K562 (cell line): ENCODE measurements at regions not wholly inside any gene's neighbourhood (a gene's known extent, or its start where the extent isn't known, plus 50 kb on each side); places are given as distances from the start of the nearest gene placed in this dataset.

Experiments used
- ATAC-seq: fragments of 200-7000 bp; cut with Tn5 transposase; 3 replicates; pipeline ENCODE4 v1.9.1; 2020; ENCODE audit warnings: moderate library complexity
- BruUV-seq: library from RNA; stranded (reverse); fragments of 400-500 nt; replicated peaks from 2 replicates; lab custom pipeline; 2021; lab: Mats Ljungman, UMichigan
- CTCF ChIA-PET: fragments of 300-600 bp; formaldehyde crosslinking; extraction: SDS; loops from one replicate; lab custom pipeline; 2021; ENCODE audit warnings: low intra/inter-chr PET ratio; lab: Yijun Ruan, JAX
- POLR2A ChIA-PET: fragments of 300-600, 350-650 bp; sonication (Branson Sonifier 250); formaldehyde crosslinking; extraction: SDS; loops from one replicate; lab custom pipeline; 2021; ENCODE audit warnings: antibody characterized with exemption, inconsistent platforms; lab: Yijun Ruan, JAX
- DNase-seq, 4 experiments: peaks; one replicate each; pipeline versions ENCODE4 v3.0.0 to v3.0.0-alpha.2; 2011 to 2018; ENCODE audit warnings: low spot score in 3 of 4, mixed read lengths in 3 of 4; ENCODE audit errors: extremely low read depth in 1 of 4
- FAIRE-seq: peaks from 2 replicates; lab custom pipeline; 2011; peaks lifted over from hg19 to GRCh38; lab: Jason Lieb, UNC
- H2AFZ ChIP-seq: 2 replicates; pipeline ENCODE4 v1.6.0; 2011; ENCODE audit warnings: low read depth, low read length, control low read depth, inconsistent platforms
- H3K27ac ChIP-seq: fragments of 200-600 bp; 3 replicates; pipeline ENCODE4 v1.8.0; 2011; ENCODE audit warnings: low read depth, mild to moderate bottlenecking, control low read depth, inconsistent platforms, low read length, moderate library complexity, mixed read lengths; ENCODE audit errors: extremely low read depth
- H3K27me3 ChIP-seq, 2 experiments: fragments of 300-600 bp in 1 of 2; 2 replicates in 1 of 2; 3 replicates in 1 of 2; pipeline versions ENCODE4 v1.6.0 to v1.8.0; 2011; ENCODE audit warnings: inconsistent platforms in 2 of 2, low read length in 2 of 2, mild to moderate bottlenecking in 1 of 2, mixed read lengths in 1 of 2, moderate library complexity in 1 of 2; ENCODE audit not compliant: control insufficient read depth in 2 of 2, insufficient read depth in 2 of 2
- H3K36me3 ChIP-seq: fragments of 300-600 bp; 3 replicates; pipeline ENCODE4 v1.8.0; 2011; ENCODE audit warnings: mild to moderate bottlenecking, low read length, inconsistent platforms; ENCODE audit not compliant: control insufficient read depth, insufficient read depth
- H3K4me1 ChIP-seq, 2 experiments: fragments of 200-600 bp in 1 of 2; replicated peaks in 1 of 2; 2 replicates in 1 of 2; 3 replicates in 1 of 2; pipeline versions ENCODE4 v1.5.1 to v1.8.0; 2011; ENCODE audit warnings: inconsistent platforms in 2 of 2, low read length in 2 of 2, mild to moderate bottlenecking in 1 of 2, mixed read lengths in 1 of 2, moderate library complexity in 1 of 2; ENCODE audit not compliant: control insufficient read depth in 2 of 2, insufficient read depth in 2 of 2
- H3K4me2 ChIP-seq: 2 replicates; pipeline ENCODE4 v1.6.1; 2011; ENCODE audit warnings: low read length, control low read depth, inconsistent platforms, mixed read lengths; ENCODE audit not compliant: insufficient read depth
- H3K4me3 ChIP-seq: fragments of 200-600 bp; sonication (generic), shearing (Covaris generic); 2 replicates; pipeline ENCODE4 v1.5.1; 2016; ENCODE audit warnings: control low read depth, inconsistent platforms
- H3K79me2 ChIP-seq: fragments of 200-600 bp; 3 replicates; pipeline ENCODE4 v1.8.0; 2011; ENCODE audit warnings: low read length, inconsistent platforms; ENCODE audit not compliant: control insufficient read depth, insufficient read depth
- H3K9ac ChIP-seq, 2 experiments: 2 replicates each; pipeline versions ENCODE4 v1.6.0 to v1.6.1; 2011; ENCODE audit warnings: low read depth in 2 of 2, low read length in 2 of 2, control low read depth in 1 of 2, inconsistent platforms in 1 of 2, mild to moderate bottlenecking in 1 of 2, mixed read lengths in 1 of 2; ENCODE audit not compliant: insufficient read depth in 1 of 2
- H3K9me1 ChIP-seq: one replicate; pipeline ENCODE4 v1.6.0; 2011; ENCODE audit warnings: inconsistent platforms, mild to moderate bottlenecking, low read length, moderate library complexity; ENCODE audit not compliant: control insufficient read depth, insufficient read depth
- H3K9me3 ChIP-seq: replicated peaks from 2 replicates; pipeline ENCODE4 v1.5.1; 2011; ENCODE audit warnings: low read depth, low read length, inconsistent platforms; ENCODE audit not compliant: control insufficient read depth, insufficient read depth
- H4K20me1 ChIP-seq: replicated peaks from 2 replicates; pipeline ENCODE4 v1.6.1; 2011; ENCODE audit warnings: low read length, inconsistent platforms, mixed read lengths; ENCODE audit not compliant: control insufficient read depth, insufficient read depth
- COPS2 ChIP-seq: fragments of 450-650 bp; conservative IDR thresholded peaks from 2 replicates; pipeline ENCODE4 v1.6.1; 2016; ENCODE audit warnings: mild to moderate bottlenecking, moderate library complexity
- ERF ChIP-seq: fragments of 450-650 bp; formaldehyde crosslinking; IDR thresholded peaks from 2 replicates; pipeline ENCODE4 v1.4.0; 2020; ENCODE audit warnings: mild to moderate bottlenecking, mixed read lengths
- GTF2F1 ChIP-seq: IDR thresholded peaks from 2 replicates; pipeline ENCODE4 v1.6.1; 2011; ENCODE audit warnings: low read depth, low read length, improper control_type of control experiment
- MAZ ChIP-seq, 2 experiments: fragments of 450-650 bp in 1 of 2; sonication (generic) in 1 of 2; formaldehyde crosslinking; IDR thresholded peaks in 1 of 2; conservative IDR thresholded peaks in 1 of 2; 2 replicates each; pipeline versions ENCODE4 v1.4.0 to v1.5.0; 2020; ENCODE audit warnings: mild to moderate bottlenecking in 1 of 2, missing genetic modification reagents in 1 of 2
- NR4A1 ChIP-seq, 2 experiments: fragments of 250-450 bp in 1 of 2; fragments of 450-650 bp in 1 of 2; sonication (Bioruptor Pico) in 1 of 2; IDR thresholded peaks; 2 replicates each; pipeline versions ENCODE4 v1.4.0 to v1.6.1; 2016 to 2020; ENCODE audit warnings: mild to moderate bottlenecking in 2 of 2, missing compliant biosample characterization in 1 of 2, missing genetic modification characterization in 1 of 2, moderate library complexity in 1 of 2
- POLR2AphosphoS2 ChIP-seq: IDR thresholded peaks from 2 replicates; pipeline ENCODE4 v1.6.1; 2012; ENCODE audit warnings: low read length, improper control_type of control experiment
- RAD21 ChIP-seq, 2 experiments: fragments of 250-450 bp in 1 of 2; fragments of 450-650 bp in 1 of 2; sonication (Bioruptor Pico) in 1 of 2; formaldehyde crosslinking in 1 of 2; IDR thresholded peaks in 1 of 2; conservative IDR thresholded peaks in 1 of 2; 2 replicates each; pipeline versions ENCODE4 v1.4.0 to v1.8.0; 2020 to 2022; ENCODE audit warnings: mild to moderate bottlenecking in 2 of 2, moderate library complexity in 1 of 2
- SIN3A ChIP-seq, 2 experiments: fragments of 150-350 bp in 1 of 2; IDR thresholded peaks; 2 replicates each; pipeline ENCODE4 v1.6.1; 2011 to 2016; ENCODE audit warnings: borderline replicate concordance in 2 of 2, low read depth in 2 of 2, low read length in 2 of 2, mild to moderate bottlenecking in 2 of 2, moderate library complexity in 2 of 2; ENCODE audit not compliant: control insufficient read depth in 1 of 2
- WGBS: fragments of 100-300 bp; shearing (Covaris generic); methylation state at CpG from one replicate; pipeline ENCODE4 v1.1.6; 2016; ENCODE audit warnings: low coverage, mixed read lengths; ENCODE audit not compliant: insufficient coverage; ENCODE audit errors: missing lambda C conversion rate; 5-methylcytosine and 5-hydroxymethylcytosine counted together
- in situ Hi-C: fragments of 300-500 bp; cut with MboI; formaldehyde crosslinking; loops from 4 replicates; pipeline ENCODE4 v1.15.0; 2018; ENCODE audit warnings: inconsistent platforms, mixed read lengths
- intact Hi-C: fragments of 100-400 bp; cut with micrococcal nuclease; formaldehyde crosslinking; loops from 2 replicates; pipeline ENCODE4 v1.14.2; 2022

GRCh38 chr22:27022274-27022895 lies 365.0 kb downstream of the MIAT start:
- Histone ChIP-seq H3K9ac (no peak overlapping the region), H3K9me1 (no peaks in the 10 kb centered on the region), H3K4me1 (no peaks in the 10 kb centered on the region), H3K27me3 (no peaks in the 10 kb centered on the region; a peak in 1 of 5 replicates), H3K9me3 (no peaks in the 10 kb centered on the region), H3K79me2 (no peaks in the 10 kb centered on the region), H3K4me2 (no peak overlapping the region), H4K20me1 (no peaks in the 10 kb centered on the region; the same call in 1 of the 2 replicates), H3K36me3 (no peaks in the 10 kb centered on the region), H3K4me3 (no peak overlapping the region), H3K27ac (no peak overlapping the region), H2AFZ (no peak overlapping the region)
- no TSS peak for BruUV-seq
- ChIA-PET POLR2A (no interaction called here), CTCF (no interaction called here)
- in situ Hi-C loops, result no loop called here
- intact Hi-C loops, result no loop called here
- no peak for FAIRE-seq
- no peak for ATAC-seq
- no peak for DNase-seq
- TF ChIP-seq COPS2, result no peak
- no peak for TF ChIP-seq POLR2AphosphoS2
- TF ChIP-seq GTF2F1, result no peak
- no peak for TF ChIP-seq RAD21 (CRISPR knock-in tag; conservative IDR thresholded peaks at IDR 0.05 in 1 of 2, IDR thresholded peaks at IDR 0.05 in 1 of 2)
- no peak for TF ChIP-seq MAZ (CRISPR knock-in tag; conservative IDR thresholded peaks at IDR 0.05 in 1 of 2, IDR thresholded peaks at IDR 0.05 in 1 of 2)
- TF ChIP-seq ERF (CRISPR knock-in tag), result no peak
- no peak for TF ChIP-seq NR4A1 (CRISPR knock-in tag; IDR thresholded peaks at IDR 0.05)
- TF ChIP-seq NR4A1 (tag; IDR thresholded peaks at IDR 0.05), result no peak
- TF ChIP-seq SIN3A (IDR thresholded peaks at IDR 0.05; ENCODE audit: borderline replicate concordance in 2 of 2, control insufficient read depth in 1 of 2, low read depth in 2 of 2, low read length in 2 of 2), result no peak
- WGBS, result 0% methylated on average over 6 of the region's 8 CpGs
